HL-60 (cell line): ENCODE measurements at regions not wholly inside any gene's neighbourhood (a gene's known extent, or its start where the extent isn't known, plus 50 kb on each side); places are given as distances from the start of the nearest gene placed in this dataset.

ENCODE experiments used
- GABPA ChIP-seq: IDR thresholded peaks from 2 replicates; pipeline ENCODE4 v1.6.1; 2012; ENCODE audit warnings: low read depth
- POLR2AphosphoS5 ChIP-seq: IDR thresholded peaks from 2 replicates; pipeline ENCODE4 v1.6.1; 2012; ENCODE audit warnings: low read depth
- TF ChIP-seq, protein P1 (sequence below): IDR thresholded peaks from one replicate; pipeline ENCODE4 v1.5.1; 2011; ENCODE audit warnings: low read length, control low read depth, inconsistent platforms; ENCODE audit not compliant: insufficient read depth
- TF ChIP-seq, protein P2 (sequence below): IDR thresholded peaks from 2 replicates; pipeline ENCODE4 v1.6.1; 2012; ENCODE audit warnings: low read depth; ENCODE audit not compliant: insufficient replicate concordance

DNA sequence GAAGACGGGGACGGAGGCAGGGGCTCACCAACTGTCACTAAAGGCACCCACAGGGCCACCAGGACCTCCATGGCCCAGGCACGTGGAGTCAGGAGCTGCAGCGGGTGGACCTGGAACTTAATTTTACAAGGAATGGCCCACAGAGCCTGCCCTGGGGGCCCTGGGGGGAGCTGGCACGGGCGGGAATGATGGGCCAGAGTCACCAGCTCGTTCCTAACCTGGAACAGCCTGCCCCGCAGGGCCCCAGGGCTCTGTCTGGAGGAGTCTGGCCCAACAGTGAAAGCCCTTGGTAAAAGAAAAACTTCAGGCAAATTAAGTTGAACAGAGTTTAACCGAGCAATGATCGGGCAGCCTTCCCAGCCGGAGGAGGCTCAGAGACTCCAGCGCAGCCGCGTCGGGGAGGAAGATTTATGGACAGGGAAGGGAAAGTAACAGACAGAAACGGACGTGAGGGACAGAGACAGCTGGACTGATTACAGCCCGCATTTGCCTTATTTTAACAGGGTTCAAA, 118.4 kb upstream of the TMEM18 start:
- TF ChIP-seq, protein P1, sequence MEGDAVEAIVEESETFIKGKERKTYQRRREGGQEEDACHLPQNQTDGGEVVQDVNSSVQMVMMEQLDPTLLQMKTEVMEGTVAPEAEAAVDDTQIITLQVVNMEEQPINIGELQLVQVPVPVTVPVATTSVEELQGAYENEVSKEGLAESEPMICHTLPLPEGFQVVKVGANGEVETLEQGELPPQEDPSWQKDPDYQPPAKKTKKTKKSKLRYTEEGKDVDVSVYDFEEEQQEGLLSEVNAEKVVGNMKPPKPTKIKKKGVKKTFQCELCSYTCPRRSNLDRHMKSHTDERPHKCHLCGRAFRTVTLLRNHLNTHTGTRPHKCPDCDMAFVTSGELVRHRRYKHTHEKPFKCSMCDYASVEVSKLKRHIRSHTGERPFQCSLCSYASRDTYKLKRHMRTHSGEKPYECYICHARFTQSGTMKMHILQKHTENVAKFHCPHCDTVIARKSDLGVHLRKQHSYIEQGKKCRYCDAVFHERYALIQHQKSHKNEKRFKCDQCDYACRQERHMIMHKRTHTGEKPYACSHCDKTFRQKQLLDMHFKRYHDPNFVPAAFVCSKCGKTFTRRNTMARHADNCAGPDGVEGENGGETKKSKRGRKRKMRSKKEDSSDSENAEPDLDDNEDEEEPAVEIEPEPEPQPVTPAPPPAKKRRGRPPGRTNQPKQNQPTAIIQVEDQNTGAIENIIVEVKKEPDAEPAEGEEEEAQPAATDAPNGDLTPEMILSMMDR: no peak
- TF ChIP-seq POLR2AphosphoS5 (no peak), GABPA (no peak)
- TF ChIP-seq, protein P2, sequence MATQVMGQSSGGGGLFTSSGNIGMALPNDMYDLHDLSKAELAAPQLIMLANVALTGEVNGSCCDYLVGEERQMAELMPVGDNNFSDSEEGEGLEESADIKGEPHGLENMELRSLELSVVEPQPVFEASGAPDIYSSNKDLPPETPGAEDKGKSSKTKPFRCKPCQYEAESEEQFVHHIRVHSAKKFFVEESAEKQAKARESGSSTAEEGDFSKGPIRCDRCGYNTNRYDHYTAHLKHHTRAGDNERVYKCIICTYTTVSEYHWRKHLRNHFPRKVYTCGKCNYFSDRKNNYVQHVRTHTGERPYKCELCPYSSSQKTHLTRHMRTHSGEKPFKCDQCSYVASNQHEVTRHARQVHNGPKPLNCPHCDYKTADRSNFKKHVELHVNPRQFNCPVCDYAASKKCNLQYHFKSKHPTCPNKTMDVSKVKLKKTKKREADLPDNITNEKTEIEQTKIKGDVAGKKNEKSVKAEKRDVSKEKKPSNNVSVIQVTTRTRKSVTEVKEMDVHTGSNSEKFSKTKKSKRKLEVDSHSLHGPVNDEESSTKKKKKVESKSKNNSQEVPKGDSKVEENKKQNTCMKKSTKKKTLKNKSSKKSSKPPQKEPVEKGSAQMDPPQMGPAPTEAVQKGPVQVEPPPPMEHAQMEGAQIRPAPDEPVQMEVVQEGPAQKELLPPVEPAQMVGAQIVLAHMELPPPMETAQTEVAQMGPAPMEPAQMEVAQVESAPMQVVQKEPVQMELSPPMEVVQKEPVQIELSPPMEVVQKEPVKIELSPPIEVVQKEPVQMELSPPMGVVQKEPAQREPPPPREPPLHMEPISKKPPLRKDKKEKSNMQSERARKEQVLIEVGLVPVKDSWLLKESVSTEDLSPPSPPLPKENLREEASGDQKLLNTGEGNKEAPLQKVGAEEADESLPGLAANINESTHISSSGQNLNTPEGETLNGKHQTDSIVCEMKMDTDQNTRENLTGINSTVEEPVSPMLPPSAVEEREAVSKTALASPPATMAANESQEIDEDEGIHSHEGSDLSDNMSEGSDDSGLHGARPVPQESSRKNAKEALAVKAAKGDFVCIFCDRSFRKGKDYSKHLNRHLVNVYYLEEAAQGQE: no peak
